Endothelial cell of umbilical vein (primary cell): ENCODE measurements at regions not wholly inside any gene's neighbourhood (a gene's known extent, or its start where the extent isn't known, plus 50 kb on each side); places are given as distances from the start of the nearest gene placed in this dataset.

ENCODE experiments used
- BruUV-seq: library from RNA; stranded (reverse); fragments of 400-500 nt; replicated peaks from 2 replicates; lab custom pipeline; 2021; lab: Mats Ljungman, UMichigan
- CTCF ChIA-PET: fragments of 300-600, 350-600 bp; sonication (Branson Sonifier 250); formaldehyde crosslinking; loops from one replicate; lab custom pipeline; 2021; ENCODE audit warnings: antibody characterized with exemption, inconsistent platforms; lab: Charles Lee
- POLR2A ChIA-PET: fragments of 300-600, 350-600 bp; sonication (Branson Sonifier 250); formaldehyde crosslinking; loops from one replicate; lab custom pipeline; 2021; ENCODE audit warnings: antibody characterized with exemption, inconsistent platforms; lab: Charles Lee
- DNase-seq: peaks from one replicate; pipeline ENCODE4 v3.0.0-alpha.2; 2011; ENCODE audit warnings: low read depth, low spot score
- FAIRE-seq: peaks from 2 replicates; lab custom pipeline; 2011; peaks lifted over from hg19 to GRCh38; lab: Jason Lieb, UNC
- H2AFZ ChIP-seq: 2 replicates; pipeline ENCODE4 v1.6.0; 2012; ENCODE audit warnings: low read depth, low read length, control low read depth, inconsistent platforms
- H3K27ac ChIP-seq: 2 replicates; pipeline ENCODE4 v1.5.1; 2011; ENCODE audit warnings: low read depth, mild to moderate bottlenecking, control low read depth, low read length, moderate library complexity; ENCODE audit not compliant: insufficient read depth
- H3K27me3 ChIP-seq, 2 experiments: 2 replicates each; pipeline versions ENCODE4 v1.6.0 to v1.6.1; 2011; ENCODE audit warnings: low read length in 2 of 2, mixed read lengths in 1 of 2; ENCODE audit not compliant: control insufficient read depth in 2 of 2, insufficient read depth in 2 of 2
- H3K36me3 ChIP-seq, 2 experiments: 2 replicates in 1 of 2; 3 replicates in 1 of 2; pipeline ENCODE4 v1.5.1; 2011; ENCODE audit warnings: low read length in 2 of 2, mild to moderate bottlenecking in 1 of 2, moderate library complexity in 1 of 2; ENCODE audit not compliant: control insufficient read depth in 2 of 2, insufficient read depth in 2 of 2; ENCODE audit errors: extremely low read depth in 1 of 2
- H3K4me1 ChIP-seq: 3 replicates; pipeline ENCODE4 v1.5.1; 2011; ENCODE audit warnings: mild to moderate bottlenecking, low read length; ENCODE audit not compliant: control insufficient read depth, insufficient read depth; ENCODE audit errors: extremely low read depth
- H3K4me2 ChIP-seq: 2 replicates; pipeline ENCODE4 v1.6.1; 2011; ENCODE audit warnings: low read length, control low read depth, mixed read lengths; ENCODE audit not compliant: insufficient read depth
- H3K4me3 ChIP-seq, 3 experiments: fragments of 200-600 bp in 1 of 3; sonication (generic), shearing (Covaris generic) in 1 of 3; replicated peaks in 1 of 3; 2 replicates each; pipeline ENCODE4 v1.5.1; 2011 to 2016; ENCODE audit warnings: control low read depth in 3 of 3, low read length in 3 of 3, mild to moderate bottlenecking in 2 of 3, inconsistent platforms in 1 of 3, low read depth in 1 of 3, moderate library complexity in 1 of 3; ENCODE audit not compliant: insufficient read depth in 1 of 3
- H3K79me2 ChIP-seq: 2 replicates; pipeline ENCODE4 v1.6.0; 2012; ENCODE audit warnings: low read length, inconsistent platforms; ENCODE audit not compliant: control insufficient read depth, insufficient read depth
- H3K9ac ChIP-seq: replicated peaks from 2 replicates; pipeline ENCODE3; 2011; ENCODE audit warnings: low read length, control low read depth; ENCODE audit not compliant: insufficient read depth; ENCODE audit errors: extremely low read depth
- H3K9me1 ChIP-seq: replicated peaks from 3 replicates; pipeline ENCODE4 v1.6.0; 2011; ENCODE audit warnings: mild to moderate bottlenecking, low read length; ENCODE audit not compliant: control insufficient read depth, insufficient read depth; ENCODE audit errors: extremely low read depth
- H3K9me3 ChIP-seq: replicated peaks from 2 replicates; pipeline ENCODE4 v1.5.1; 2012; ENCODE audit warnings: low read length, inconsistent platforms; ENCODE audit not compliant: control insufficient read depth, insufficient read depth
- H4K20me1 ChIP-seq: replicated peaks from 2 replicates; pipeline ENCODE3; 2011; ENCODE audit warnings: mild to moderate bottlenecking, low read length; ENCODE audit not compliant: control insufficient read depth, insufficient read depth; ENCODE audit errors: extremely low read depth
- EZH2 ChIP-seq: IDR thresholded peaks from 2 replicates; pipeline ENCODE4 v1.6.1; 2012; ENCODE audit warnings: borderline replicate concordance, low read depth, mild to moderate bottlenecking, moderate library complexity, low read length, inconsistent platforms; ENCODE audit not compliant: severe bottlenecking
- FOS ChIP-seq: IDR thresholded peaks from 2 replicates; pipeline ENCODE4 v1.6.1; 2011; ENCODE audit warnings: mild to moderate bottlenecking, low read length, moderate library complexity, borderline replicate concordance; ENCODE audit not compliant: insufficient read depth
- GATA2 ChIP-seq: IDR thresholded peaks from 2 replicates; pipeline ENCODE4 v1.7.0; 2011; ENCODE audit warnings: low read depth, mild to moderate bottlenecking, moderate library complexity, mixed read lengths, low read length; ENCODE audit not compliant: insufficient read length, insufficient read depth
- JUN ChIP-seq: IDR thresholded peaks from 2 replicates; pipeline ENCODE4 v1.6.1; 2011; ENCODE audit warnings: borderline replicate concordance, low read depth; ENCODE audit not compliant: insufficient read length, insufficient read depth
- MYC ChIP-seq: IDR thresholded peaks from one replicate; pipeline ENCODE4 v1.6.1; 2011; ENCODE audit warnings: mild to moderate bottlenecking, low read depth, low read length
- POLR2A ChIP-seq: IDR thresholded peaks from 2 replicates; pipeline ENCODE4 v1.6.1; 2012; ENCODE audit warnings: low read depth, mild to moderate bottlenecking, control low read depth, low read length
- POLR2AphosphoS5 ChIP-seq: IDR thresholded peaks from 2 replicates; pipeline ENCODE4 v1.6.1; 2012; ENCODE audit warnings: low read depth, mild to moderate bottlenecking, control low read depth, low read length, moderate library complexity; ENCODE audit not compliant: insufficient read depth
- dilution Hi-C: fragments of 300-500 bp; cut with MboI; formaldehyde crosslinking; loops from one replicate; pipeline ENCODE4 v1.15.0; 2019; ENCODE audit warnings: low sequenced_read_pairs; ENCODE audit not compliant: extremely low pct_ligation_motif_present
- intact Hi-C: fragments of 100-400 bp; cut with micrococcal nuclease; formaldehyde crosslinking; loops from one replicate; pipeline ENCODE4 v1.10.0; 2022
- TF ChIP-seq, protein P1 (sequence below), 2 donors: IDR thresholded peaks; 1 replicate in 1 of 2; 2 replicates in 1 of 2; pipeline ENCODE4 v1.5.1; 2011; ENCODE audit warnings: low read length in 2 of 2, mild to moderate bottlenecking in 2 of 2, moderate library complexity in 2 of 2, control low read depth in 1 of 2, inconsistent platforms in 1 of 2, low read depth in 1 of 2; ENCODE audit not compliant: insufficient read depth in 1 of 2; ENCODE audit errors: extremely low read depth in 1 of 2
- TF ChIP-seq, protein P2 (sequence below): IDR thresholded peaks from 2 replicates; pipeline ENCODE4 v1.6.1; 2011; ENCODE audit not compliant: insufficient read depth, insufficient read length

DNA sequence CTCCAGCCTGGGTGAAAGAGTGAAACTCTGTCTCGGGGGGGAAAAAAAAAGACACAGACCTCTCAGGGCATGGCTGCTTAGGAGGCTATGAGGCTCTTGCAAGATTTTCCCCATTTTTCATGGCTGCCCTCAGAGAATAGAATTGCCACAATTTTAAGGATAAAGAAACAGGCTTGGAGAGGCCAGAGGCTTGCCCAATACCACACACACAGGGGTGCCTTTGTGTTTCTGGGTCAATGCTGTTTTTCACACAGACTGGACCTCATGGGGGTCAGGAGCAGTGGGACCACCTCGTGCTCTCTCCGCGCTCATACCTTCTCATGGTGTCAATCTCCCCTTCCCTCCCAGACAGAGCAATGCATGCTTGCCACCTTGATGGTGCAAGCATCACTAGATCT is 65.4 kb upstream of the ST3GAL5 start:
- no peak for DNase-seq
- Histone ChIP-seq H3K9me1 (no peaks in the 10 kb centered on the region), H3K4me2 (no peak overlapping the region), H3K36me3 (no peaks in the 10 kb centered on the region), H4K20me1 (no peaks in the 10 kb centered on the region), H3K9ac (no peak overlapping the region), H3K4me1 (peaks cover 9% of the 10 kb centered on the region), H3K79me2 (no peaks in the 10 kb centered on the region), H3K4me3 (no peak overlapping the region), H3K27ac (no peak overlapping the region), H3K27me3 (peaks cover 0 to 2% of the 10 kb centered on the region in 2 experiments), H2AFZ (no peak overlapping the region), H3K9me3 (no peaks in the 10 kb centered on the region)
- BruUV-seq, result no TSS peak
- intact Hi-C loops (no loop called here), dilution Hi-C loops (no loop called here)
- FAIRE-seq, result no peak
- no peak for TF ChIP-seq FOS
- no peak for TF ChIP-seq MYC
- no peak for TF ChIP-seq POLR2AphosphoS5
- no peak for TF ChIP-seq POLR2A
- TF ChIP-seq GATA2, result no peak
- TF ChIP-seq JUN, result no peak
- TF ChIP-seq, protein P1, sequence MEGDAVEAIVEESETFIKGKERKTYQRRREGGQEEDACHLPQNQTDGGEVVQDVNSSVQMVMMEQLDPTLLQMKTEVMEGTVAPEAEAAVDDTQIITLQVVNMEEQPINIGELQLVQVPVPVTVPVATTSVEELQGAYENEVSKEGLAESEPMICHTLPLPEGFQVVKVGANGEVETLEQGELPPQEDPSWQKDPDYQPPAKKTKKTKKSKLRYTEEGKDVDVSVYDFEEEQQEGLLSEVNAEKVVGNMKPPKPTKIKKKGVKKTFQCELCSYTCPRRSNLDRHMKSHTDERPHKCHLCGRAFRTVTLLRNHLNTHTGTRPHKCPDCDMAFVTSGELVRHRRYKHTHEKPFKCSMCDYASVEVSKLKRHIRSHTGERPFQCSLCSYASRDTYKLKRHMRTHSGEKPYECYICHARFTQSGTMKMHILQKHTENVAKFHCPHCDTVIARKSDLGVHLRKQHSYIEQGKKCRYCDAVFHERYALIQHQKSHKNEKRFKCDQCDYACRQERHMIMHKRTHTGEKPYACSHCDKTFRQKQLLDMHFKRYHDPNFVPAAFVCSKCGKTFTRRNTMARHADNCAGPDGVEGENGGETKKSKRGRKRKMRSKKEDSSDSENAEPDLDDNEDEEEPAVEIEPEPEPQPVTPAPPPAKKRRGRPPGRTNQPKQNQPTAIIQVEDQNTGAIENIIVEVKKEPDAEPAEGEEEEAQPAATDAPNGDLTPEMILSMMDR (IDR thresholded peaks at IDR 0.05; ENCODE audit: extremely low read depth in 1 of 2, insufficient read depth in 1 of 2, low read depth in 1 of 2, low read length in 2 of 2), result no peak
- TF ChIP-seq, protein P2, sequence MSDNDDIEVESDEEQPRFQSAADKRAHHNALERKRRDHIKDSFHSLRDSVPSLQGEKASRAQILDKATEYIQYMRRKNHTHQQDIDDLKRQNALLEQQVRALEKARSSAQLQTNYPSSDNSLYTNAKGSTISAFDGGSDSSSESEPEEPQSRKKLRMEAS, result no peak
- no peak for TF ChIP-seq EZH2
- ChIA-PET POLR2A (no interaction called here), CTCF (no interaction called here)
